ENCODE measurements at regions not wholly inside any gene's neighbourhood (a gene's known extent, or its start where the extent isn't known, plus 50 kb on each side); places are given as distances from the start of the nearest gene placed in this dataset.

DNA sequence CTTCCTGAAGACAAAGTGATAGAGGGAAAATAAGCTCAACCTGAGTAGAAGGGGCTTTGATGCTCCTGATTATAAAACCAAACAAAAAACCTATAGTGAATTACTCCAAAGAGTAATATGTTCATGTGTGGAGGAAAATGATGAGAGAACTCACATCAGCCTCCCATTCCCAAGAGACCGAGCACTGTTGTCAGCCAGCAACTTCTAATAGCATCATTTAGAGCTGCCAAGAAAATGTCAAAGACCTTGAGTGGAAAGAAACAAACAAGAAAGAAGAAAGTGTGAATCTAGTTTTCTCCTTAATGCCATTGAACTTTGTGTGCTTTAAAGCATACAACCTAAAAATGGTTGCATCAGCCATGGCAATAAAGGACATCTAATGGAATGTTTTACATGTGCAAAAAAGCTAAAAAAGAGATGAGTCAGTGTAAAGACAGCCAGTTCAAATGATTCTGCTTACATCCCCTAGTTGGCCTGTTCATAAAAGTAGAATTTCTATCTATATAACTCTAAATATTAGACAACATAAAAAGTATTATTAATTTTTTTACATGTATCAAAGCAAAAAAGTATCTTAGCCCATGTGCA lies 1066.2 kb downstream of the TDRD15 start:
- Histone ChIP-seq H3K9me3 (ENCODE audit: control insufficient read depth, insufficient read depth, low read length) (no peaks in the 10 kb centered on the region), H3K4me2 (ENCODE audit: low read length) (no peak overlapping the region), H3K4me3 (ENCODE audit: low read length) (no peak overlapping the region), H3K9me2 (replicated peaks; ENCODE audit: control insufficient read depth, low read length) (no peaks in the 10 kb centered on the region), H4K20me1 (ENCODE audit: control insufficient read depth, insufficient read depth, low read depth, low read length) (no peaks in the 10 kb centered on the region), H3K36me3 (ENCODE audit: control insufficient read depth, low read length) (no peaks in the 10 kb centered on the region), H3K27ac (ENCODE audit: low read depth, low read length) (no peak overlapping the region), H3K79me2 (ENCODE audit: control insufficient read depth, low read length) (no peaks in the 10 kb centered on the region), H3K27me3 (ENCODE audit: control insufficient read depth, low read length) (no peaks in the 10 kb centered on the region), H3K4me1 (ENCODE audit: control insufficient read depth, low read length) (no peaks in the 10 kb centered on the region), H3F3A (ENCODE audit: control insufficient read depth, insufficient read depth) (no peaks in the 10 kb centered on the region)
- no peak for TF ChIP-seq EZH2phosphoT487 (IDR thresholded peaks at IDR 0.05; ENCODE audit: borderline replicate concordance, low read length)
- TF ChIP-seq, protein P1, sequence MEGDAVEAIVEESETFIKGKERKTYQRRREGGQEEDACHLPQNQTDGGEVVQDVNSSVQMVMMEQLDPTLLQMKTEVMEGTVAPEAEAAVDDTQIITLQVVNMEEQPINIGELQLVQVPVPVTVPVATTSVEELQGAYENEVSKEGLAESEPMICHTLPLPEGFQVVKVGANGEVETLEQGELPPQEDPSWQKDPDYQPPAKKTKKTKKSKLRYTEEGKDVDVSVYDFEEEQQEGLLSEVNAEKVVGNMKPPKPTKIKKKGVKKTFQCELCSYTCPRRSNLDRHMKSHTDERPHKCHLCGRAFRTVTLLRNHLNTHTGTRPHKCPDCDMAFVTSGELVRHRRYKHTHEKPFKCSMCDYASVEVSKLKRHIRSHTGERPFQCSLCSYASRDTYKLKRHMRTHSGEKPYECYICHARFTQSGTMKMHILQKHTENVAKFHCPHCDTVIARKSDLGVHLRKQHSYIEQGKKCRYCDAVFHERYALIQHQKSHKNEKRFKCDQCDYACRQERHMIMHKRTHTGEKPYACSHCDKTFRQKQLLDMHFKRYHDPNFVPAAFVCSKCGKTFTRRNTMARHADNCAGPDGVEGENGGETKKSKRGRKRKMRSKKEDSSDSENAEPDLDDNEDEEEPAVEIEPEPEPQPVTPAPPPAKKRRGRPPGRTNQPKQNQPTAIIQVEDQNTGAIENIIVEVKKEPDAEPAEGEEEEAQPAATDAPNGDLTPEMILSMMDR (IDR thresholded peaks at IDR 0.05; ENCODE audit: low read depth, low read length, poor library complexity, severe bottlenecking): no peak

DNA sequence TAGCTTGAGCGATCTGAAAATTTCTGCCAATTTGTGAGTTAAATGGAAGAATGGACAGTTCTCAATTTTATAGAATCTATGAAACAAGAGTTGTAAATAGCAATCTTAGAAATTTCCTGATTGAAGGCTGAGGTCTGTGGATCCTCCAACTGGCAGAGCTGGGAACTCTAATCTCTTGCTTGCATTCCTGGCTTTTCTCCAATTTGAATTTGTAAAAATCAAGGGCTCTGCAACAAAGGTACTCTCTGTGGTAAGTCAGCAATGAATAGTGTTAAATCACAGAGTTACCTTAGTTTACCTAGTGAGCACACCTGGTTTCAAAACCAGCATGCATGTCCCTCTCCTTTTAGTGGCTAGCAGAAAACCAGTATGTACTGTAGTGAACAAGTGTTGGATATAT lies 1070.5 kb downstream of the TDRD15 start:
- H3K27me3 ChIP-seq (ENCODE audit: control insufficient read depth, low read length): no peaks in the 10 kb centered on the region
- no peaks in the 10 kb centered on the region for H3K4me1 ChIP-seq (ENCODE audit: control insufficient read depth, low read length)
- H3K4me3 ChIP-seq (ENCODE audit: low read length): no peak overlapping the region
- H3K4me2 ChIP-seq (ENCODE audit: low read length): no peak overlapping the region
- H3K9me2 ChIP-seq (replicated peaks; ENCODE audit: control insufficient read depth, low read length): no peaks in the 10 kb centered on the region
- H3K36me3 ChIP-seq (ENCODE audit: control insufficient read depth, low read length): no peaks in the 10 kb centered on the region
- no peaks in the 10 kb centered on the region for H3F3A ChIP-seq (ENCODE audit: control insufficient read depth, insufficient read depth)
- H3K9me3 ChIP-seq (ENCODE audit: control insufficient read depth, insufficient read depth, low read length): no peaks in the 10 kb centered on the region
- H3K27ac ChIP-seq (ENCODE audit: low read depth, low read length): no peak overlapping the region
- no peaks in the 10 kb centered on the region for H3K79me2 ChIP-seq (ENCODE audit: control insufficient read depth, low read length)
- no peak for TF ChIP-seq EZH2phosphoT487 (IDR thresholded peaks at IDR 0.05; ENCODE audit: borderline replicate concordance, low read length)
- TF ChIP-seq, protein P1 (IDR thresholded peaks at IDR 0.05; ENCODE audit: low read depth, low read length, poor library complexity, severe bottlenecking): no peak
- no peaks in the 10 kb centered on the region for H4K20me1 ChIP-seq (ENCODE audit: control insufficient read depth, insufficient read depth, low read depth, low read length)

DNA sequence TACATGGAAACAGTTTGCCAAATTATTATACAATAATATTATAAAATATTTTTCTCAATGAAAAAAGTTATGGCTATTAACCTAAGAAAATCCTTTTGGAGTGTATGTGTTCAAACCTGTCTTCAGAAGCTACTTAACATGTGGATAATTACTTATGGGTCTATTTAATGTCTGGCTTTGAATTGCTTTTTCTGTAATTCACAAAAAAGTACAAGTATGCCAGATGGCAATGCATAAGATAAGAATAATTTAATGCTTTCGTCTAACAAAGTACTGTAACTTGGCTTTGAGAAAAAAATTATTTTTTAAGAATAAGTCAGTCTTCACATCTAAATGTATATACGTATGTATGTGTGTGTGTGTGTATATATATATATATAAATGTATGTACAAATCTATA lies 1073.0 kb downstream of the TDRD15 start:
- no peaks in the 10 kb centered on the region for H3K9me2 ChIP-seq (replicated peaks; ENCODE audit: control insufficient read depth, low read length)
- TF ChIP-seq, protein P1 (IDR thresholded peaks at IDR 0.05; ENCODE audit: low read depth, low read length, poor library complexity, severe bottlenecking): no peak
- TF ChIP-seq EZH2phosphoT487 (IDR thresholded peaks at IDR 0.05; ENCODE audit: borderline replicate concordance, low read length): no peak
- H3K27ac ChIP-seq (ENCODE audit: low read depth, low read length): no peak overlapping the region
- no peaks in the 10 kb centered on the region for H3K27me3 ChIP-seq (ENCODE audit: control insufficient read depth, low read length)
- no peaks in the 10 kb centered on the region for H3F3A ChIP-seq (ENCODE audit: control insufficient read depth, insufficient read depth)
- no peak overlapping the region for H3K4me2 ChIP-seq (ENCODE audit: low read length)
- no peak overlapping the region for H3K4me3 ChIP-seq (ENCODE audit: low read length)
- H3K36me3 ChIP-seq (ENCODE audit: control insufficient read depth, low read length): no peaks in the 10 kb centered on the region
- H4K20me1 ChIP-seq (ENCODE audit: control insufficient read depth, insufficient read depth, low read depth, low read length): no peaks in the 10 kb centered on the region
- H3K9me3 ChIP-seq (ENCODE audit: control insufficient read depth, insufficient read depth, low read length): no peaks in the 10 kb centered on the region
- no peaks in the 10 kb centered on the region for H3K79me2 ChIP-seq (ENCODE audit: control insufficient read depth, low read length)
- H3K4me1 ChIP-seq (ENCODE audit: control insufficient read depth, low read length): no peaks in the 10 kb centered on the region
